Right ventricle myocardium superior (tissue), 1 donor: ENCODE measurements at regions not wholly inside any gene's neighbourhood (a gene's known extent, or its start where the extent isn't known, plus 50 kb on each side); places are given as distances from the start of the nearest gene placed in this dataset.
"Not testable (repeated sequence)": the region's sequence is repeated elsewhere in the genome, so short reads cannot be mapped to it uniquely, and the experiment has no call there.

ENCODE experiments used
- ATAC-seq: fragments of 200-7000 bp; cut with Tn5 transposase; one replicate; pipeline ENCODE4 v1.9.1; 2020; ENCODE audit warnings: mild to moderate bottlenecking; ENCODE audit not compliant: poor library complexity
- DNase-seq: peaks from one replicate; pipeline ENCODE4 v3.0.0-alpha.2; 2020
- intact Hi-C: fragments of 100-400 bp; cut with DNase I; formaldehyde crosslinking; loops from one replicate; pipeline ENCODE4 v1.11.2; 2022
- donor health status: DM: no; HTN: yes; CAD: no; lungs with severe emphysema.

DNA sequence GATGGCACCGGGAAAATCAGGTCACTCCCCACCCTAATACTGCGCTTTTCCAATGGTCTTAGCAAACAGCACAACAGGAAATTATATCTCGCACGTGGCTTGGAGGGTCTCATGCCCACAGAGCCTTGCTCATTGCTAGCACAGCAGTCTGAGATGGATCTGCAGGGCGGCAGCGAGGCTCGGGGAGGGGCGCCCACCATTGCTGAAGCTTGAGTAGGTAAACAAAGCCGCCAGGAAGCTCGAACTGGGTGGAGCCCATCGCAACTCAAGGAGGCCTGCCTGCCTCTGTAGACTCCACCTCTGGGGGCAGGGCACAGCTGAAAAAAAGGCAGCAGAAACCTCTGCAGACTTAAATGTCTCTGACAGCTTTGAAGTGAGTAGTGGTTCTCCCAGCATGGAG is 901.4 kb downstream of the TBC1D32 start:
- DNase-seq, ATAC-seq, intact Hi-C loops: not testable (repeated sequence)

DNA sequence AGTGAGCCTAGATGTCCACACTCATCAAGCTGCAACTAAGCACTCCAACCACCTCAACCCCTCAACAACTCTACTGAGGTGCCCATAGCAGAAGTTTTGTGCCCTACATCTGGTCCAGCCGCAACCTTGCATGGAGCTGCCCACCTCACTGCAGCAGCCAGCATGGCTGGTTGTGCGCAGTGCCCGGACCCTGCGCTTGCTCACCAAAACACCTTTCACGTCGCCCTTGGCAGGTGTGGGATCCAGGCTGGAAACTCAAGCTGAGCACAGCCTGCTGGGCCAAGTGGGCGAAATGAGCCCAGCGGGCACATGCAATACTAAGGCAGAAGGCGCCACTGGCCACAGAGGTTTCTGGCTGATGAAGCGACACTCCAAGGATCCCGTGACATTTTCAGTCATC is 902.4 kb downstream of the TBC1D32 start:
- DNase-seq: peak; percentile 26
- intact Hi-C loops: no loop called here
- no peak for ATAC-seq

DNA sequence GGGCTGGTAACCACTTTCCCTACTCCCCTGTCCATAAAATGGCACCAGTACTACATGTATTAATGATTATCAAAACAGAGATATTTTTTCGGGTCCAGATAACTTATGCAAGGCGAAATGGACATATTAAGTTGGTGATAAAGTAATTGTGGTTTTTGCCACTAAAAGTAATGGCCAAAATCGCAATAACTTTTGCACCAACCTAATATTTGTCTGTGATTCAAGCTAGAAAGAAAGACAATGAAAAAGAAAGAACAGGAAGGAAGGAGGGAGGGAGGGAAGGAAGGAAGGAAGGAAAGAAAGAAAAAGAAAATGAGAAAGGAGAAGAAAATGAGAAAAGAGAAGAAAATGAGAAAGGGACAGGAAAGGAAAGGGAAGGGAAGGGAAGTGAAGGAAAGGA is 922.9 kb downstream of the TBC1D32 start:
- ATAC-seq: no peak
- intact Hi-C loops: no loop called here

DNA sequence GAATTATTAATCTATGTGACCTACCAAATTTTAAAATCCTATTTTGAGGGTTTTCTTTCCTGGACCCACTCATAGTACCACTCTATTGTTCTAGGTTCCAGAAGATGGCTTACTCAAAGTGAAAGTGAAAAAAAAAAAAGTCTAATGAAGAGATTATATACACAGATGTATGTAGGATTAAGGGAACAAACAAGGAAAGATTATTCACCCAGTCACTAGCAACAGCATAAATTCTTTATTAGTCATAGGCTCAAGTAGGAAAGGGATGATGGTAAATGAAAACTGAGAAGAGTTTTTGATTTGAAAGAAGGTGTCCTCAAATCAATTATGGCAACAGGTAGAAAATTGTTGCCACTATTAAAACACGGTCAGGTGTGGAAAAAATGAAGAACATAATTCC is 923.7 kb downstream of the TBC1D32 start:
- intact Hi-C loops: no loop called here
- DNase-seq: no peak
- no peak for ATAC-seq

More for the DNA sequence above, 922.9 kb downstream of the TBC1D32 start:
- no peak for DNase-seq

DNA sequence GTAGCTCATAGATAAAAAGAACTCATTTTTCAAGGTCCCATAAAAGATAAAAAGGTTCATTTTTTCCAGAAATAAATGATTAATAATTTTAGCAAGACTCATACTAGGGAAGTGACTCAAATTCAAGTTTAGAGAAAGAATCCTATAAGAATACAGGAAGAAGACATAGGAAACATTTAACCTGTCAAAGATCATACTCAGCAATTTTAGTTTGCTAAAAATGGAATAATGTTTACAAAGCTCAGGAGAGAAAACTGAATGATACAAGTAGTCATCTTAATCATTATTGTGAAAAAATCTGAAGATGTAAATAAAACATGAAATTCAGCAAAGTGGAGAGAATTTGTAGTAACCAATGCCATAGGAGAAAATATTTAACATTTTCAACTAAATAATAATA is 926.6 kb downstream of the TBC1D32 start:
- DNase-seq (no peak), ATAC-seq (no peak)
- intact Hi-C loops: no loop called here

DNA sequence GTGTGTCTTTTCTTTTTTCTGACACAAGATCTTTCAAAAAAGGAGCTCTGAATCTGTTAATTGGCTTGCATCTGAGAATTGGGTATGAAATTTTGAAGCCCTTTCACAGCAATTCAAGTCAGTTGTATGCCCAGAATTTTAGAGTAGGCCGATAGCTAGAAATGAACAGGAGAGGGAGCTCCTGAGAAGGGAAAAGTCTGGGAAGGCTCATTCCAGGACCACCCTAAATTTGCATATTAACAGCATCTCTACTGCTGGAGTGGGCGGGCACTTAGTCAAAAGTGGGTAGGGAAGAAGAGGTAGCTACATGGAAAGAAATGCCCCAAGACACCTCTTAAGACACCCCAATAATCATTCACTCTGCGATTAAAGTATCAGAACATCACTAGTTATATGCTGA is 928.3 kb downstream of the TBC1D32 start:
- no peak for DNase-seq
- no peak for ATAC-seq
- intact Hi-C loops: no loop called here

DNA sequence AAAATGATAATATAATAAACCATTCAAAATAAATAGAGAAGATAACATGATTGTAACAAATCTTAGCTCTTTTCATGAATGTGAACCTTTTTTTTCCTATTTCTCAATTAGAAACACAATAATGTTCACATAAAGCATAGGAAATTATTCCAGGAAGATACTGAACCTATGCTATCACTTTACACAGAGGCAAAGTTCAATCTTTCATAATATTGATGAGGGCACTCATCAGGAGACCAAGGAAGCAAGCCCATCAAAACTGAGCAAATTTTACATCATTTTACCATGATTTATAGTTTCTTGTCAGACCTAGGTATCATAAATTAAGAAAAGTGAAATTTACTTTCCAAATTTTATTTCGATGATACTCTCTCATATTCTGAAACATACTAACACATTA is 938.5 kb downstream of the TBC1D32 start:
- ATAC-seq (no peak), DNase-seq (no peak)
- intact Hi-C loops: no loop called here

DNA sequence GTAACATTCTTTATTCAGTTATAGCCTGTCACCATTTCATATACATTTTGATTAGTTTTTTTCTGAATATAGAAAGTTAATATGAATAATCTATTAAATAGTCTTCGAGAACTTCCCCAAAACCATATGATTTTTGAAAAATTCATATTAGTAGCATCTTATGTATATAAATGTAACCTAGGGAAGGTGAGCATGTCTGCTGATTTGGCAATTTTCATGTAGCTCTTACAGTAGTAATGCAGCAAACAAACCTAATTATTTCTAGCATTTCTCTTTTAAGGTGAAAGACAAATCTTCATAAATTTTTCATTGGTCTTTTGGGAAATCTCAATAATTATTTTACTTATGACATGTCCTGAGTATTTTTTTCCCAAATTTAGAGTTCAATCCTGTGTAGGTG is 939.0 kb downstream of the TBC1D32 start:
- DNase-seq (no peak), ATAC-seq (no peak)
- intact Hi-C loops: no loop called here

DNA sequence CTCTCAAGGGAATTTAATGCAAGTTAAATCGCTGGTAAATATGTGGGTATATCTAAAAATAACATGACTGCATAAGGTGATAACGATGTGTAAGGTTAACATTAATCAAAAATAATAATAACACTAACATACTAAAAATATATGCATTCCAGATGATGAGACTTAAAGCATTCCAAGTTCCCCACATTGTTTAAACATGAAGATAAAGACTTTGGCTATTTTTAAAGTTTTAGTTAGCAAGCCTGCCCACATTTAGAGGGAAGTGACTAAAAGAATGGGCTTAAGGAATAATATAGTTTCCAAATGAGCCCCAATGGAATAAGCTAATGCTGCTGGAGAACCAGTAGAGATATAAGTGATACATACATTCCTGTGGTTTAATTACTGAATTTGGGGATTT is 941.3 kb downstream of the TBC1D32 start:
- ATAC-seq (no peak), DNase-seq (no peak)
- intact Hi-C loops: no loop called here

DNA sequence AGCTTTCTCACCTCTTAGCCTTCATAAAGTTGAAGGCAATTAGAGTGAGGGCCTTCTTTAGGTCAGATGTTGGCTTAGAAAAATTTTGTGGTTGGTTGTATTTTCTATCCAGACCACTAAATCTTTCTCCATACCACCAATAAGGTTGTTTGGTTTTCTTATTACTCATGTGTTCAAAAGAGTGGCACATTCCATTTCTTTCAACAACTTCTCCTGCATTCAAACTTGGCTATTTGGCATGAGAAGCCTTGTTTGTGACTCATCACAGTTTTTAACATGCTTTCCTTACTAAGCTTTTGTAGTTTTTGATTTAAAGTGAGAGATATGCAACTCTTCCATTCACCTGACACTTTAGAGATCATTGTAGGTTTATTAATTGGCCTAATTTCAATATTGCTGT is 949.6 kb downstream of the TBC1D32 start:
- ATAC-seq (no peak), DNase-seq (no peak)
- intact Hi-C loops: no loop called here

DNA sequence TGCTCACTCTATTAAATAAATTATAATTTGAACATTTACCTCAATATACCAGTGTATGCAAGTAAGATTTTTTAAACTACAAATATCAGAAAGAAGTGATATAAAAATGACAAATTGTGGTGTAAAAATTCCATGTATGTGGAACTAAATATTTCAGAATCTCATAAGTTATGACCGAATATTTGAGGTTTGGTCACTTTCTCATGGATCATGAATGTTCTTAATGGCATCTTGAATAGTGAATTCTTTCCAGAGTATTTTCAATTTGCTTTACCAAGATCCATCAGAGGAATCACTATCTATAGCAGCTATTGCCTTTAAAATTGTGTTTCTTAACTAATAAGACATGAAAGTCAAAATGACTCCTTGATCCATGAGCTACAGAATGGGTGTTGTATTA is 950.6 kb downstream of the TBC1D32 start:
- ATAC-seq: no peak
- intact Hi-C loops: no loop called here

DNA sequence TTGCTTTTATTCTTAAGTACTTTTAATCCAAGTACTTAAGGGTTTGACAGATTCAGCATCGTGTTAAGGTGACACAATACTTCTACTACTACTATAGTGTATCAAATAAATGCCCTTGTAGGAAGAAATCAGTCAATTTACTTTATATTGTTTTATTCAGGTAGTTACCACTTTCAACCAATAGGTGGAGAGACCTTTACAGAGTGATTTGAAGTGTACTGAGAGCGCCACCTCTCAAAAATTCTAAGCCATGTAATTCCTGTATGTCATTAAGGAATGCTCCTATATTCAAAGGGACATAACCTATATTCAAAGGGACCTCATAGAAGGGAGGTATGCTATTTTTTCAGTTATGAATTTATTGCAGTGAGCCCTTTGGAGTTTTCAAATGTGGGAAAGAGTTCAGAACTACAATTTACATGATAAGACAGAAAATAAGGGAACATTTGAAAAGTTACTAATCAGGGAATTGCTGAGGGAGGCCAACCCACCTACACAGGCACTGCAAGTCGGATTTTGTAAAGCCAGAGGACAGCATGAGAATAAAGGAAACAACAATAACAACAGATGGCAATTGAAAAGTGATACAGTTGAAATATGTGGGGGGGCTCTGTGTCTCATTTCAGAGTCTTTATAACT is 955.6 kb downstream of the TBC1D32 start:
- ATAC-seq (no peak), DNase-seq (no peak)
- intact Hi-C loops: no loop called here

More for the DNA sequence above, 950.6 kb downstream of the TBC1D32 start:
- DNase-seq: no peak

DNA sequence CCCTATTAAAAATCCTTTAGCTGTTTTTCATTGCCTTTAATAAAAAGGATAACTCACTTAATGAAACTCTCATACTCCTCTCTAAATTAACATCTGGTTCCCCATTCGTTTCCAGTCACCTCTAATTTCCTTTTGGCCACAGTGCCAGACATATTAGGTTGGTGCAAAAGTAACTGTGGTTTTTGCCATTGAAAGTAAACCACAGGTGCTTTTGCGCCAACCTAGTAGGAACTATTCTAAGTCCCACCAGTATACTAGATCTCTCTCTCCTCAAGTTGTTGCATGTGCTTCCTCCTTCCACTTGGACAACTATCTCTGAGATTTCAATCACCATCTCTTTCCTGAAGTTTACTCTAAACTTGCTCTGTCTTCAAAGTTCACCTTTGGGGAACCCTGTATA is 961.1 kb downstream of the TBC1D32 start:
- intact Hi-C loops: no loop called here
- DNase-seq: no peak
- no peak for ATAC-seq

DNA sequence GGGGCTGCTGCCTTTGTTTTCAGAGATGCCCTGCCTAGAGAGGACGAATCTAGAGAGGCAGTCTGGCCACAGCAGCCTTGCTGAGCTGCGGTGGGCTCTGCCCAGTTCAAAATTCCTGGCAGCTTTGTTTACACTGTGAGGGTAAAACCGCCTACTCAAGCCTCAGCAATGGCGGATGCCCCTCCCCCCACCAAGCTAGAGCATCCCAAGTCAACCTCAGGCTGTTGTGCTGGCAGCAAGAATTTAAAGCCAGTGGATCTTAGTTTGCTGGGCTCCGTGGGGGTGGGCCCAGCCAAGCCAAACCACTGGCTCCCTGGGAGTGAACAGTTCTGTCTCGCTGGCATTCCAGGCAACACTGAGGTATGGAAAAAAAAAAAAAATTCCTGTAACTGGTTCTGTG is 970.9 kb downstream of the TBC1D32 start:
- DNase-seq (no peak), ATAC-seq (no peak)
- intact Hi-C loops: no loop called here

DNA sequence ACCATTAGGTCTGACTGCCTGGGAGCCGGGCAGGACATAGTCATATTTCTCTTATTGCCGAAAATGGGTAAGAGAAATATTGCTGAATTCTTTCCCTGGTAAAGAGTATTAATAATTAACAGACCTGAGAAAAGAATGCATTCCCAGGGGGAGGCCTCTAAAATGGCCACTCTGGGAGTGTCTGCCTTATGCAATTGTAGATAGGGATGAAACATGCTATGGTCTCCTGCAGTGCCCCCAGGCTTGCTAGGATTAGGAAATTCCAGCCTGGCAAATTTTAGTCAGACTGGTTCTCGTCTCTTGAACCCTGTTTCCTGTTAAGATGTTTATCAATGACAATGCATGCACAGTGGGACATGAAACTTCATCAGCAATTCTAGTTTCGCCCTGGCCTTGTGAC is 975.7 kb downstream of the TBC1D32 start:
- ATAC-seq, DNase-seq, intact Hi-C loops: not testable (repeated sequence)

DNA sequence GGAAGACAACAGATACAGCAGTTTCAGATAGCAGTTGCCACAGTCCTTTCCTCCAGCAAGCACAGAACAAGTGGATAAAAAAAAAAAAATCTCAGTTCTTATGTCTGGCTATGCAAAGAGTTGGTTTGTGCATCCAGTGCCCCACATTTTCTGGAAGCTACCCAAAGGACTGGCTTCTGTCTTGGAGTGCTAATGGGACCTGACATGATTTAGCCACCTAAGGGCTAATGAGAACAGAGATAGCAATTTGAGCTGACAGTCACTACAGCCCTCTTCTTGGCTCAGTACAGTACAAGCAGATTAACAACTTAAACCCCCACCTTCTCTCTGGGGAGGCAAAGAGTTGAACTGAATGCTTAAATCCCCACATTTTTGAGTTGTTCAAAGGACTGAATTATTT is 976.8 kb downstream of the TBC1D32 start:
- DNase-seq: no peak
- peak; percentile 31 for ATAC-seq
- intact Hi-C loops: no loop called here

DNA sequence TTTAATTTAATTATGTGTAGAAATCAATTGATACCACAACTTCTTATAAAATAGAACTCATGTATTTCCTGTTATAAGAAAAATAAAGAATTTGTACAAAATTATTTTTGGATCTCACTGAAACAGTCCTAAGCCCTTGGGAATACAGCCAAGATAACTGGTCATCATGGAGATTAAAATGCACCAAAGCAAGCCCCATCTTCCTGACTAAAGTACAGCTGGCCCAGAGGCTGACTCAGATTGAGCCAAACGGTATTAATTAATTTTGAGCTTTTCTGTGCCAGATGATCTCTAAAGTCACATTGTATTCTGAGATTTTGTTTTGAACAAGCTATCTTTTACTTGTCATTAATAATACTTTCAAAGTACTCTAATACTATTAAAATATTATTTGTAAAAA is 978.5 kb downstream of the TBC1D32 start:
- intact Hi-C loops: no loop called here
- no peak for ATAC-seq
- DNase-seq: no peak

DNA sequence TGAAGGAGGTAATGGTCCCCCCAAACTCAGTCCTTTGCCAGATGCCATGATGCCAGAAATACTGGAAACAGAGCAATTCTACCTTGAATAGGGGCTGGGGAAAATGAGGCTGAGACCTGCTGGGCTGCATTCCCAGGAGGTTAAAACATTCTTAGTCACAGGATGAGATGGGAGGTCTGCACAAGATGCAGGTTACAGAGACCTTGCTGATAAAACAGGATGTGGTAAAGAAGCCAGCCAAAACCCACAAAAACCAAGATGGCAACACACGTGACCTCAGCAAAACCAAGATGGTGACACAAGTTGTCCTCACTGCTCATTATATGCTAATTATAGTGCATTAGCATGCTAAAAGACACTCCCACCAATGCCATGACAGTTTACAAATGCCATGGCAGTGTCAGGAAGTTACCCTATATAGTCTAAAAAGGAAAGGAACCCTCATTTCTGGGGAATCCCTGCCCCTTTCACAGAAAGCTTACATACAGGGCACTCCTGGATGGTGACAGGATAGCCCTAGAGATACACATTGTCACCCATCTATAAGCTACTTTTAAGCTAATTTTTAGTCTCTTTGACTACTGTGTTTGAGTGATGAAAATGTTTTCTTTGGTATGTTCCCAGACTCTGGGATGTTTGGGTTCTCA is 979.7 kb downstream of the TBC1D32 start:
- no peak for DNase-seq
- intact Hi-C loops: no loop called here
- no peak for ATAC-seq

DNA sequence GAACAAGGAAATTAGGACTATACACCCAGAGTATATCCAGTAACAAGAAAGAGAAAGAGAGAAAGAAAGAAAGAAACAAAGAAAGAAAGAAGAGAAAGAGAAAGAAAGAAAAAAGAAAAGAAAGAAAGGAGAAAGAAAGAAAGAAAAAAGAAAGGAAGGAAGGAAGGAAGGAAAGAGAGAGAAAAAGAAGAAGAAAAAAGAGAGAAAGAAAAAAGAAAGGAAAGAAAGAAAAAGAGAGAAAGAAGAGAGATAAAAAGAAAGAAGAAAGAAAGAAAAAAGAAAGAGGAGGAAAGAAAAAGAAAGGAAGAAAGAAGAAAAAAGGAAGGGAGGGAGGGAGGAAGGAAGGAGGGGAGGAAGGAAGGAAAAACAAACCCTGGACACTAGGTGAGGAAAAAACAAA is 981.8 kb downstream of the TBC1D32 start:
- DNase-seq: no peak
- ATAC-seq: no peak
- intact Hi-C loops: no loop called here

DNA sequence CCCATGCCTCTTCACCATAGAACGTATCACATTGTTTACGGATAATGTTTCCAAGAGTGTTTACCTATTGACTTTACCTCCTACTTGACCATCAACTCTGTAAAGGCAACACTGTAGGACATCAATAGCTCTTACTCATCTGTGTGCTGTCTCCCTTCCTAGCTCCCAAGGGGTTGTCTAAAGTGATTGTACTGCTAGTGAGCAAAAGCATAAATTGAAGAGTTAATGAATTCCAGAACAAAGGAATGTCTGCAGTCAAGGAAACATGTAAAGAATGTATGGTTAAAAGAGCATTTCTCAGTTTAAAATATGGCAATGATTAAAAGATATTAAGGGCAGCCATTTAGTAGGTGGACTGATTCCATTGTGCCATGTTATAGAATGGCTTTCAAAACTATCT is 985.4 kb downstream of the TBC1D32 start:
- ATAC-seq (no peak), DNase-seq (no peak)
- intact Hi-C loops: no loop called here

DNA sequence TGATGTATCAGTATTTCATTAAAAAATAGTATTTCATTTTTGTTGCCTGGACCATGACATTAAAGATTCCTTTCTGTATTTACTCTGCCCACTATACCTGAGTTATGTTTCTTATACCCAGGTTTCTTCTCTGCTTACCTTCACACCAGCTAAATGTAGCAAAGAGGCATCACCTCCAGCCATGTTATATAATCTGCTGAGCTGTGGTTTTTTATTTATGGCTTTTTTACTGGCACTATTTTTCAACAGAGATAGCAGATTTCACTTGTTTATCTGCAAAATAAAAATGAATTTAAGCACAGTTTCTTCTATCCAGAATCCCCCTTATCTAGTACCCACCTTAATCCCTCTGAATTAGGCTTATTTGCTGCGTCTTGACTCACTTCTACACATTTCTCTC is 979.0 kb upstream of the MAN1A1 start:
- DNase-seq: no peak
- intact Hi-C loops: no loop called here

More for the DNA sequence above, 979.0 kb upstream of the MAN1A1 start:
- ATAC-seq: no peak
